GM19240 (cell line): ENCODE measurements at regions not wholly inside any gene's neighbourhood (a gene's known extent, or its start where the extent isn't known, plus 50 kb on each side); places are given as distances from the start of the nearest gene placed in this dataset.

Experiments
- DNase-seq: peaks from one replicate; pipeline ENCODE4 v3.0.0; 2011; ENCODE audit warnings: low spot score; ENCODE audit not compliant: insufficient read length

DNA sequence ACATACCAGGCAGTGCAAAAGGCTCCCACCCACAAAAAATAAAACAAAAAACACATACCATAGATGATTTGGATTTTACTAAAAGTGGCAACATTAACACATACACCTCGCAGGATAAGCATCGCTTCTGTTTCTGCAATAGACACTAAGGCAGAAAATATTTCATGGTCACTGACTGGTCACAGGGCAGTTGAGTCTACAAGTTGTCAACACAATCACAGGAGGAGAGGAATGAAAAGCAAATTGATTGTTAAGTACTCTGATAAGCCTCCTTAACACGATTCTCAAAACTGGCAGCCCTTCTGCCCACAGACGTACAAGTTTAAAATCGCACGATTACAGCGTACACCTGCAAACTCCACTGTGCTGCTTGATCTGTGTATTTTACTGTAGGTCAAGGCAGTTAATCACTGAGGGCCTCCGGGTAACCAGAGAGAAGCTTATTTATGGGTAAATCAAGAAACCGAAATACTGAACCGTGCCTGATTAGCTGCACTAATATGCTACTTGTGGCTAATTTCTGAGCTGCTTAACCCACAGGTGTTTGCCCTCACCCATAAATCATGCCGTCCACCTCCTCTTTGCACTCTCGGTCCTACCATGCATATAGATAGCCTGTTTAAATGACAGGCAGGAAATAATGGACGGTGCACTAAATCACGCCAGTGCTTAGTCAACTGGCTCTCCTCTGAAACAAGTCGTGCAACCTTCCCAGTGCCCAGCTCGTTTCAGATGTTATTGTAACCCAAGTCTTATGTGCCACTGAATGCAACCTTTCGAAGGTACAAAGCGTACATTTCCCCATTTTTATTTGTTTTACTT lies 659.4 kb upstream of the ADAMTS16 start:
- no peak for DNase-seq

DNA sequence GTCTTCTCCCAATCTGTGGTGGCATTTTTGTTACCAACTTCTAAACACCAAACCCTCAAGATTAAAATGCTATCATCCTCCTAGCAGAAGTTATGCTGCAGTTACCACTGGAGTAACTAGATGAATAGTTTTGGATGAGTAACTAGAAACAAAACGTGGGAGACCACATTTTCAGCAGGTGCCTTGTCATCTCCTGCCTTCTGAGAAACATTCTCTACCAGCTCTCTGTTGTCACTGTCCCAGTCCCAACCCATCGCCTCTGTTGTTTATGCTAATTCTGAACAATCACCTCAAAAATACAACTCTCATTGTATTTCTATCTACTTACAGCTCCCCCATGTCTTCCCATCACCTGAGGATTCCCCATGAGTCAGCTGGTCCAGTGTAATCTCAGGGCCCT lies 652.5 kb upstream of the ADAMTS16 start:
- DNase-seq, result no peak

DNA sequence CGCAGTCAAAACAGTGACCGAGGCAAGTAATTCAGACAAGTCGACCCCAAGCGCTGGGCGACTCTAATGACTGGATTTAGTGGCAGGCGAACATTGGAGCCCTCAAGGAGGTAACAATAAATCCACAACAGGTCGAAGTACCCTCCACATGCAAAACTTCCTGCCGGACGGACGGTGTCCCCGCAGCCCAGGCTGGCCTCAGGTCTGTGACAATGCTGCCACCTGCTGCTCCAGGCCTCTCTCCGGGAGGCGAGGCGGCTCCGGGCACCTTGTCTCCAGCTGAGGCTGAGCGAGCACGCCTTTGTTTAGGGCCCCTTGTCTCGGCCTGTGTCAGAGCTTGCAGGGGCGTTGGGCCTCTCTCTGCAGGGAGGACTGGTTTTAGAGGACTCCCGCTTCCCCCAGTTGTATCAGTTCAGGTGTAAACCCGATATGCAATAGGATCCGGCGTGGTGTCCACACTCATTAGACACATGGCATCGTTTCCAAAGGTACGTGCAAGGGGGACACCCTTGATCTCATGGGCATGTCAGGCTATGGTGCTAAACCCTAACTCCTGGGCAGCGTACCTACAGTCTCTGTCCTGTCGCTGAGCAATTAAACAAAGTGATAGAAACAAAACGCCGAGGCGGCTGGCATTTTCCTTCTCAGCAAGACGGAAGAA lies 628.0 kb upstream of the ADAMTS16 start:
- DNase-seq, result no peak

DNA sequence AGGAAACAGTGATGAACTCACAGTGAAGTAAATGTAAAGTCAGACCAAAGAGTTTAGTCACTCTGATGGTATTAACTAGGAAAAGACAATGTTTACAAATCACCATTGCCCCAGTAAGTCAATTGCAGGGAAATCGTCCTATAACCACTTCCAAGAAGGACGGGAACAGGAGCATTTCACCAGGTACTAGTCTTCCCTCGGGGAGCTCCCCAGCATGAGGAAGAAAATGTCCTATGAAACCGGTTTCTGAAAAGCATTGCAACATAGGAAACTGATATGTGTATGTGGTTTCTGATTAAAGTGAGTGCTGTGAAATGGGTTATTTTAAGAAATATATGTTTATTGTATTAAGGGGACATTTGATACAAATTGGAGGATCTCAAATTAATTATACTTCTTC lies 626.7 kb upstream of the ADAMTS16 start:
- DNase-seq, result no peak

DNA sequence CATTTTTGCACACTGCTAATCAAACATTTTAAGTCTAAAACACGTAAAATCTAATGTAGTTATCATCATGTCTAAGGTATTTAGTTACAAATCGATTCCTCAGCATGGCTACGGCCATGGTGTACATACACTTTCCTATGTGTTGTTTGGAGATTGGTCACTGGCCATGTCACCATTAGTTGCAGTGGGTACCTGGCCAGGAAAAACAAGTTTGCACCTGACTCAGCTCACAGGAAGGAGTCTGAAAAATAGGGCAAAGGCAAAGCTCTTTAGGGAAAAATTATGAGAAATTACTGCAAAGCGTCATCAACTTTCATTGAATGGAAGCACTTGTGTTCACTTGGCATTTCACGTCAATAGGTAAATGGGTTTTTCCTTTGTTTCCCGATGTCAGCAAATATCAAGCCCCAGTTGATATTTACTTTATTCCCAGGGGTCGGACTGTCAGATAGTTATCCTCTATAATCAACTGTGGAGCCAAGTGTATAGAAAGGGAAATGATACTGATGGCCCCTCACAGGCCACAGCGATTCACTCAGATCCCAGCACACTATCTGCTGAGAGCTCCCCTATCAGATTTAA lies 626.0 kb upstream of the ADAMTS16 start:
- no peak for DNase-seq

DNA sequence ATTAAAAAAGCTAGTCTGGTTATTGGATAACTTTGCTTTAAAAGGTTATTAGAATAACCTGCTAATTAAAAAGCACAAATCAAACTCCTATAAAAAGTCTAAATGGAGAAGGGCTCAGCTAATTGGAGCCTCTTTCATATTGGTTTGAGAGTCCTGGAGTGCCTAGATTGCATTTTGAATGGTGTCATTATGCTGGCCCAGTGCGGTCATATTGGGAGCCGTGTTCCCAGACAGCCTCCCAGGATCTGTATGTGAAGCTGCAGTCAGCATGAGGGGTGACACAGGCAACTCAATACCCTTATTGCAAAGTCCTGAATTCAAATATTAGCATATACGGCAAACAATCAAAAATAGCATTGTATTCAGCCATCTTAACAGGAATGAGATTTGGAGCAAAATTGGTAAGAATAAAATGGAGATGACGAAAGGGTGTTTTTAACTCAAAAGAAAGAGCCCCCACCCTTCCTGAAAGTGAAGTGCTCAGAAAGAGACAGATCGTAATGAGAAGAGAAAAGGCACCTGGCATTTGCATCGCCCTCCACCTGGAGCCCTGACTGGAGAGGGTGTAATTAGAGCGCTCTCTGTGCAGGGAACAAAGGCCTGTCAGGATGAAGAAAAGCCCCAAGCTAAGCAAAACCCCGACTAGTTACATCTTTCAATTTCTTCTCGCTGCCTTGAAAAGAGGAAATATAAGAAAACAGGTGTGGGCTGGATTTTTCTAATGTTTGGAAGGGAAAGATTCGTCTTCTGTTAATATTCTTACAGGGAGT lies 621.0 kb upstream of the ADAMTS16 start:
- DNase-seq, result no peak

DNA sequence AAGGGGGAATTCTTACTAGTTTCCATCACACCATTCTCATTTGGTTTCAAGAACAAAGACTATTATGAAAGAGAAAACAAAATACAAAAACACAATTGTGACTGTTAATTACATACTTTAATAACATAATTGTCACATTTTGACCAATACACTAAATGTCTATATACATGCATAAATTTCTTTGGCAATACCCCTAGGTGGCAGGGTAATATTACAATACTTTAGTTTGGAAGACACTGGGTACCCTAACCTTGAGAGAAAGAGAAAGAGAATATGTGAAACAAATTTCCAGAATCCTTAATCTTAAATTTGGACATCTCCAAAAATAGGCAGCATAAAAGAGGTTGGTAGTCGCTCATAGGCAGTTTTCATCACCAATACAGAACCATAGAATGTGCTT lies 619.6 kb upstream of the ADAMTS16 start:
- DNase-seq, result no peak

DNA sequence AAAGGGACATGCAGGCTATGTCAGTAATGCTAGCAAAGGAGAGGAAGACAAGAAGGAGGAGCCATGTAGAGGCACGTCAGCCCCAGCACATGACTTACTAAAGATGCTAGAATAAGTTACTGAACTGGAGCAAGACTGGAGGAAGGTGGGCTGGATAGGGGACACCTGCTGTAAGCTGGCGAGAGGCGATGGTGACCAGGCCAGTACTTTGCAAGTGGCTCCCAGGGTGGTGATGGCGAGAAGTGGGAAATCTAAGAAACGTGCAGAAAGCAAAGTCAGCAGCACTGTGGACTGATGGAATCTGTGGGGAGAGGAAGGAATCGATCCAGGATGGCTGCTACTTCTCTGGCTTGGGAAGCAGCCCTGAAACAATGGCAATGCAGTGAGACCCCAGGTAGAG lies 617.1 kb upstream of the ADAMTS16 start:
- DNase-seq, result no peak

DNA sequence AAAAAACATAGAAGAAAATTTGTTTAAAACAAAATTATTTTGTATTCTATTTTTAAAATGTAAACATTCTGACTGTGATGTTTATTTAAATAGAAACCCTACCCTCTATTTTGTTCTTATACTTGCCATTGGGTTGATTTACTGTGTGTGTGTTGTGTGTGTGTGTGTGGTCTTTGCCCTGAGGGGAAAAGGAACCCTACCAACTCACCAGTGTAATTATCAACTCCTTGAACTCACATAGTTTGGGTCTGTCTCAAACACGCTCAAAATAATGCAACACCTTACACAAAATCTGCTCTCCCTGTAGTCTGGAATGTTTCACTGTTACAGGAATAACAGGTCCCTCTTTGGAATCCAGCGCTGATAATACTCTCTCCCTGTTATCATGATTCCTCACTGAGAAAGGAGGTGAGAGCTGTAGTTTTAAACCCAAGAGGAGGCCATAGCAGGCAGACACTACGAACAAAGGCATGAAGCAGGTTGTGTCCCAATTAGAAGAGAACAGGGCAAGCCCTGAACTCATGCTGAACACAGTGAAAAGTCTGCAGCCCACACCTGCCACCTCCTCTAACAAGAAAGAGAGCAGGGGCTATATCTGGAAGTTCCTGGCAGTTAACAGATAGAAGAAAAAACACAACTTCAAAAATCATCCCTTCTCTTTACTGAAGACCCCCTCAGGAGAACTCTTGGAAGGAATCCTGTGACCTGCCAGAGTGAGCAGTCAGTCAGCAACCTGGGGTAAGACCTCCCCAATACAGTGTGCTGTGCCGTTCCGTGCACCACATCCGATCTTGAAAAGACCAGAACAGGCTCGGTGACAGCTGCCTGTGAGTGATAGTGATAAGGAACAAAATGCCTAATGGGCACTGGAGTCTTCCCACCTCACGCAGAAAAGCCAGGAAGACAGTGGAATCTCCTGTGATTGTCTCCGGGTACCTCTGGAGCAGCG lies 608.1 kb upstream of the ADAMTS16 start:
- DNase-seq, result no peak

DNA sequence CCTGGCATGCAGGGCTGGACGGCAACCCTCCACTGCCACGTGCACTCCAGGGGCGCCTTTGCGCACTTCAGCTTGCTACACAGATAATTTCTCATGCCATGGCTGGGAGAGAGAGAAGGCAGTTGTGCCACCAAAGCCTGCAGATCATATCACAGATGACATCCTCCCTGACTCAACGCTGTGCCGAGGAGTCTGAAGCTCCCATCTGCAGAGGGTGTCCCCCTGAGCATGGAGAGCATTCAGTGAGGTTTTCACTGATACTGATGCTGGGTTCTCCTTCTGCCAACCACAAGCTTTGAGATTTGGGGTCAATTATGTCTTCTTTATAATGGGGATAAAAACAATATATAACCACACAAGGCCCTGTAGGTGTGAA lies 607.4 kb upstream of the ADAMTS16 start:
- no peak for DNase-seq

DNA sequence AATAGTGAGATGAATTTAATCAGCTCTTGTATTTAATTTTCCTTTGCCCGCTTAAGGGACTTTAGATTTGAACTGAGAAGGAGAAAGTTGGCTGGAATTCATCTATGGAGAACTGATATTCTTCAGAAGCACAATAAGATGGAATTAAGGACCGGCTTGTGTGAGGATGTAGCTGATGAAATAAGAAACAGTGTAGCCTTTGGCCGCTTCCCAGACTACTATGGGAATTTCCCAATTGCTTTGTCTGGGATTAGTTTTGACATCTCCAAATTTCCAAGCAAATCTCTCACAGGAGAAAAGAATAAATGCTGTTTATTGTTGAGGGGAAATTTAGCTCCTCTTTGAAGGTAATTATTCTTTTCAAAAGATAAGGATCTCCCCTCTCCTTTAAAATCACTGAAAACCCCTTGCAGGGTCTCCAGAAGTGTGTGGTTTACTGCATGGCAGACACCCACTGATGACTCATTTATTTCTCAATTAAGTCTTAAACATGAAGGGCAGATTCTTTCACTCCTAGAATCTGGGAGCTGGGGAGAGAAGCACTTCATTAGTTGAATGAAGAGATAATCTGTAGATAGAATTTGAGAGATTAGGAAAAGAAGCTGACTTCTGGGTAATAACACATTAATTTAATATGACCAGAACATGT lies 606.5 kb upstream of the ADAMTS16 start:
- no peak for DNase-seq

DNA sequence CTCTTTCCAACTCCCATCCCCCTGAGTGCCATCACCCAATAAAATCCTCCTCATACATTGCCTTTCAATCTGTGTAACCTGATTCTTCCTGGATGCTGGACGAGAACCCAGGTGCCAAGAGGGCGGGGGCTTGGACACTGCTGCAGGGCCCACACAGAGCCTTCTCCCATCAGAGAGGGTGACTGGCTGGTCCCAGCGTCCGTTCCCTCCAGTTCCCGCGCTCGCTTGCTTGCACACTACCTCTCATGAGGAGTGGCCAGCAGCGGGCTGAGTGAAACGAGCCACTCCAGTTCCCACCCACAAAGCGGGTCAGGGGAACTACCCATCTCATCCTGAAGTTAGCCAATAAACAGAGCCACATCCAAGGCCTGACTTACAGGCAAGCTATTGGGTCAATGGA lies 602.6 kb upstream of the ADAMTS16 start:
- no peak for DNase-seq

DNA sequence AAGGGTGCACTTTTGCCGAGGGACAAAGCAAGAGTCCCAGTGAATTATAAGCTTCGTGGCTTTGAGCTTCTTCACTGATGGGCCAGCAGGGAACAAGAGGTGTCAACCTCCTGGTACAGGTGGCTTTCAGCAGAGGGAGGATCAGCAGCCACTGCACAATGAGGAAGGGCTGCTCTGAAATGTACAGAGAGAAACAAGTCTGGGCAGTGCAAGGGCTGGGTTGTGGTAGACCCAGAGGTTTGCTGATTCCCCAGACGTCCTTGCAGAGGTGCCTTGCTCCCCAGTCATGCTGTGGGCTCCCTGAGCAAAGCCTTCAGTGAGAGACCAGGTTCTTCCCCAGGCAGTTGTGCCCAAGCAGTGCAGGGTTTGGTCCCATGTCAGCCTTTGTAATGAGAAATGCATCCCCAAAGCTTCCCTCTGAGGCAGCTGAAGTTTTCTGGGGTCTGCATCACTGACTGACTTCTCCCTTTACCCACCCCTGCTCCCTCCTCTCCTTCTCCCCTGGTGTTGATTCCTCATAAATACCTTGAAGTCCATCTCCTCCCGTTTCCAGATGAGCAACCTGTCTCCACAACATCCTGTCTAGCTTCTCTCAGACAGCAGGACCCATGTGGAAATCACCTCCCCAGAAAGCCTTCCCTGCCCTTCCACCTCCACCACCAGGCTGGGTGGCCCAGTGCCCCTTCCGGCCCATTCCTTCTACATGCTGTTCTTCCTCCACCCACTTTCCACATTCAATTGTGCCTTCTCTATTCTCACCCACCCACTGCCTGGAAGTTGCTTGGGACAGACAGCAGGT lies 599.6 kb upstream of the ADAMTS16 start:
- no peak for DNase-seq

DNA sequence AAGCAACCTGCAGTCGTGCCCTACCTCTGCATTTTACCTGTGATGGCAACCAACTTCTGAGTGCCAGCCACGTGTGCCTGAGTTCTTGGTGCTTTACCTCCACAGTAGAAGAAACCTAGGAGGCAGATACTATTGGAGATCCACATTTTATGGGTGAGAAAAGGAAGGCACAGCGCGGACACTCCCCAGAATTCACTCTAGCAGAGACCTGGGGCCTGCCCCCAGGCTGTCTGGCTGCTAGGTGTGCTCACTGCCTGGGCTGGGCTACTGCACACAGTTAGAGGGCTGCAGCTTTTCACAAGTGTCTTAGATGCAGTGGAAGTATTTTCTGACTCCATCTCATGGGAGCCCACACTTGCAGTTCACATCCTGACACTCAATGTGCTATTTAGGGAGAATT lies 598.8 kb upstream of the ADAMTS16 start:
- no peak for DNase-seq

DNA sequence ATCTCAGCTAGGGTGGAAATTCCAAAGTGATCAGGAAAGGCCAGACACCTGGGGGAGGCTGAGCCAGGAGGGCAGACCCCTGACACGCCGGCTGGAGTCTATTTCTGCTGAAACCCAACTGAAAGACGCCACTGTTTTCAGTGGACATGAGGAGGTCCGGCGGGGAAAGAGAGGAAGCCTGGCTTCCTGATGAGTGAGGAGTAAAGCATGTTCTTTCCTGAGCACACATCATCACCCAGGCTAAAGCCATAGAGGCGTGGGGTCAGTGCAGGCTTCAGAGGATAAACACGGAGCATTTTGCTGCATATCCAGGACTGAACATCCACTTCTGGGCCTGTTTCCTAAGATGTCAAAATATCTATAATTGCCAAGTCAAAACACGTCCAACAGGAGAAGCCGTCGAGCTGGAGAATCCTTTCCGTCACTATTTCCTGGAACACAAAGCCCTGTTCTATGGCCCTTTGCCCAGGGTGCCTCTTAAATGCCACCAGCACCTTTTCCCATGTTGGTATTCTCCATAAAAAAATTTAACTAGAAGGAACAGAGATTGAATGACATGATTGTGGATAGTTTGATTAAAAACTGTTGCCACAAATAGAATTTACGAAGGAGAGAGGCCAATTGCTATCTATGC lies 597.9 kb upstream of the ADAMTS16 start:
- DNase-seq, result no peak

DNA sequence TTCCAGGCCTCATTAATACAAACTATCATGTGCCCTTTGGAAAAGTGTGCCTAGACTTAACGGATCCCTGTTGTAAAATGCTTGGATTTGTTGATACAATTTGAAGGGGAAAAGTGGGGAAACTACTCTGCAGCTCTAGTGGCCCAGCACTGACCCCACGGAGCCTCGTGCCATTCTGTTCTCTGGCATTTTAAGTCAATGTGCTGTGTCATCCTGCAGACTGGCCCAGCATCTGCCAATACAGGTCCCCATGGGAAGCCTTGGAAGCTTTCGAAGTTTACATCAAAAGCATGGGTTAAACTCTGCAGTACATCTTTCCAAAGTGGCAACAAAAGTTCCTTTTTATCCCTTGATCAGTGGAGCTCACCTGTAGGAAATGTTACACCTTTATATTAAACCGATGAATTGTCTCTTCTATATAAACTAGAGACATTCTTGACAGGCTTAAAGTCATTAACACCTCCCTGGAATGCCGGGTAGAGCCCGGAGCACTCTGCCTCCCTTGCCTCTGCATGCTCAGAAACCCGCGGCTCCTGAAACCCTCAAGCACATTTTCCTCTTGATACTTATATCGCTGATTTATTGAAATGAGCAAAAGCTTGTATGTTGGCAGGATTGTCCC lies 596.0 kb upstream of the ADAMTS16 start:
- no peak for DNase-seq

DNA sequence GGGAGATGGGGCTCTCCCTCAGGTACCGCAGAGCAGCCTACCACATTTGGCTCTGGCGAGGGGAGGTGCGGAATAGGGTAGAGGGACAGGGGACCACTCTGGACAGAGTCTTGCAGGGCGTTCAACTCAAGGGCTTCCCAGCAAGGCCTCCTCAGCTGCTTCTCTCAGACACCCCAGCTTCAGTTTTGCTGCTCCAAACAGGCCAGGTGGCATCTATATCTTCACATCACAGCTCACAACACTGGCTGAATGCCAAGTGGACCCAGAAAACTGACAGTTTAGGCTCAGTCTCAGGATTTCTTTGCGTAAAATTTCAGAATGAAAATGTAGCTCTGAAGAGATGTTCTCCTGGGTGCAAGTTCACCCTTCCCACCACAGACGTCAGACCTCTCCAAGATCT lies 592.6 kb upstream of the ADAMTS16 start:
- DNase-seq, result no peak

DNA sequence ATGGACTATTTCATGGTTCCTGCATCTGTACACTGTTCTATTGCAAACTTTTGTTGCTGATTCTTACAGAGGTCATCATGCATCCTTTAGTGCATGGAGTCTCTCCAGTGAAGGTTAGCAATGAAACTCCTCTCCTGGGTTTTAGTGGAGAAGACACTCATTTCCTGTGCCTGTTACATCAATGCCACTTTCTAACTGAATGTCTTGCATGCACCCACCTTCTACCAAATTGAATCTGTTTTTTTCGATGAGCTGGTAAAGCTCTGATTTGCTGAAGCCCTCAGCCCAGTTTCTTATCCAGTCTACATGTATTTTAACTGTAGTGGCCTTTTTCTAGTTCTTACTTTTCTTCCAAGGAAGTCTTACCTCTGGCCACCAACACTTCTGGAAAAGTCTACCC lies 591.8 kb upstream of the ADAMTS16 start:
- DNase-seq, result no peak

DNA sequence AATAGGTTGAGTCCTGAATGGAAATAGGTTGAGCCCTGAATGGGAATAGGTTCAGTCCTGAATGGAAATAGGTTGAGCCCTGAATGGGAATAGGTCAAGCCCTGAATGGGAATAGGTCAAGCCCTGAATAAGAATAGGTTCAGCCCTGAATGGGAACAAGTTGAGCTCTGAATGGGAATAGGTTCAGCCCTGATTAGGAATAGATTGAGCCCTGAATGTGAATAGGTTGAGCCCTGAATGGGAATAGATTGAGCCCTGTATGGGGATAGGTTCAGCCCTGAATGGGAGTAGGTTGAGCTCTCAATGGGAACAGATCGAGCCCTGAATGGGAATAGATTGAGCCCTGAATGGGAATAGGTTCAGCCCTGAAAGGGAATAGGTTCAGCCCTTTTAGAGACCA lies 590.8 kb upstream of the ADAMTS16 start:
- DNase-seq, result no peak
